ENCODE measurements at regions not wholly inside any gene's neighbourhood (a gene's known extent, or its start where the extent isn't known, plus 50 kb on each side); places are given as distances from the start of the nearest gene placed in this dataset.

- DNase-seq (ENCODE audit: low read depth in 2 of 2), result no peak
These were observed 461.2 kb upstream of the MGMT start for GRCh38 chr10:129005804-129006203.

GRCh38 chr10:129018511-129018910 lies 448.5 kb upstream of the MGMT start:
- no peak for DNase-seq (ENCODE audit: low read depth in 2 of 2)

GRCh38 chr10:129020651-129021330 lies 446.2 kb upstream of the MGMT start:
- DNase-seq (ENCODE audit: low read depth in 2 of 2), result no peak

- DNase-seq (ENCODE audit: low read depth in 2 of 2), result no peak
These were observed 445.3 kb upstream of the MGMT start for GRCh38 chr10:129021594-129022304.

GRCh38 chr10:129023082-129023481 lies 444.0 kb upstream of the MGMT start:
- DNase-seq (ENCODE audit: low read depth in 2 of 2), result no peak

GRCh38 chr10:129024046-129024445 lies 443.0 kb upstream of the MGMT start:
- DNase-seq (ENCODE audit: low read depth in 2 of 2), result no peak

GRCh38 chr10:129025787-129026186 lies 441.3 kb upstream of the MGMT start:
- no peak for DNase-seq (ENCODE audit: low read depth in 2 of 2)

GRCh38 chr10:129027906-129028305 lies 439.1 kb upstream of the MGMT start:
- DNase-seq (ENCODE audit: low read depth in 2 of 2), result no peak

- no peak for DNase-seq (ENCODE audit: low read depth in 2 of 2)
These were observed 438.6 kb upstream of the MGMT start for GRCh38 chr10:129028451-129028850.

GRCh38 chr10:129029051-129029450 lies 438.0 kb upstream of the MGMT start:
- no peak for DNase-seq (ENCODE audit: low read depth in 2 of 2)

- no peak for DNase-seq (ENCODE audit: low read depth in 2 of 2)
These were observed 437.0 kb upstream of the MGMT start for GRCh38 chr10:129029851-129030602.

GRCh38 chr10:129030603-129030895 lies 436.5 kb upstream of the MGMT start:
- DNase-seq (ENCODE audit: low read depth in 2 of 2), result no peak

- DNase-seq (ENCODE audit: low read depth in 2 of 2), result peak in 1 of 2 donors; percentile 25
These were observed 435.8 kb upstream of the MGMT start for GRCh38 chr10:129030996-129031843.

- no peak for DNase-seq (ENCODE audit: low read depth in 2 of 2)
These were observed 435.2 kb upstream of the MGMT start for GRCh38 chr10:129031844-129032150.

GRCh38 chr10:129032372-129033313 lies 434.4 kb upstream of the MGMT start:
- no peak for DNase-seq (ENCODE audit: low read depth in 2 of 2)

- no peak for DNase-seq (ENCODE audit: low read depth in 2 of 2)
These were observed 433.7 kb upstream of the MGMT start for GRCh38 chr10:129033340-129033739.

- no peak for DNase-seq (ENCODE audit: low read depth in 2 of 2)
These were observed 433.2 kb upstream of the MGMT start for GRCh38 chr10:129033790-129034272.

GRCh38 chr10:129035052-129035827 lies 431.8 kb upstream of the MGMT start:
- no peak for DNase-seq (ENCODE audit: low read depth in 2 of 2)

- no peak for DNase-seq (ENCODE audit: low read depth in 2 of 2)
These were observed 428.5 kb upstream of the MGMT start for GRCh38 chr10:129038522-129038921.
